ENCODE measurements at regions not wholly inside any gene's neighbourhood (a gene's known extent, or its start where the extent isn't known, plus 50 kb on each side); places are given as distances from the start of the nearest gene placed in this dataset.

DNA sequence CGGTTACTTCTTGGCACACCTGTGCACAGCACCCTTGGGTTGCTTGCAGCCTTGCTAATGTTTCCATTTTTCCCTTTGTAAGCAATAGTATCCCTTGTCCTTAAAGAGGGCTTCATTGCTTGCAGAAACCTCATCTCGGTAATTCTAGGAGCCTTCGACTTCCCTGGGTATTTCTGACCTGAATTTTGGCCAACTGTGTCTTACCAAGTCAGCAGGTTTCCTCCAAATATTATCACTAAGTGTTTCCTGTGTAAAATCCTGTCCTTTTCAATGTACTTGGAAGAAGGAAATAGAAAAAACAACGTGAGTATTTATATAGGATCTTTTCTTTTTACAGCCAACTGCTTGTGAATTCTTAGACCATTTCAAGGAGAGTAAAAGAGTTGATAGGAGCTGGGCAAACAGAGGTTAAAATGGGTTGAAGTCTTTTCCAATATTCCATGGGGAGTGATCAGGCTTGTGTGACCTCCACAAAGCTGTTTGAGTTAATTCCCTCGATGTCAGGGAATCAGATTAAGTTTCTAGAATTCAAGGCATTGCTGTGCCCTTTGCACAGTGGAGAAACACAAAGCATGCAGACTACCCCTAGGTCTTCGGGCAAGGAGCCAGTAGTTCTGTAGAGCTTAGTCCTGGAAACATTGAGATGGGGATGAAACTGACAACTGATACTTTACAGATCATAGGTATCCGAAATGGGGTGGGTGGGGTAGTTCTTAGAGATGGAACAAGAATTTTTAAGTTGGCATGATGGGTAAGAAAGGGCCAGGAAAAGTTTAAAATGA, 209.9 kb downstream of the CPE start:
- TF ChIP-seq TEAD4 (CRISPR knock-in tag; IDR thresholded peaks at IDR 0.05) (no peak), JAZF1 (CRISPR knock-in tag; IDR thresholded peaks at IDR 0.05) (no peak)
- peaks cover 9% of the 10 kb centered on the region; the same call in 1 of the 2 replicates for H3K4me1 Mint-ChIP-seq
- no peaks in the 10 kb centered on the region; the same call in 1 of the 2 replicates for H3K27me3 Mint-ChIP-seq (ENCODE audit: low read depth)
- H3K9me3 Mint-ChIP-seq: peaks cover 9% of the 10 kb centered on the region
- no peak overlapping the region for H3K4me3 Mint-ChIP-seq
- ChIA-PET POLR2A (no interaction called here), CTCF (no interaction called here)
- H3K36me3 Mint-ChIP-seq: no peaks in the 10 kb centered on the region
- DNase-seq (ENCODE audit: low spot score) (no peak), ATAC-seq (no peak)
- no peak overlapping the region for H3K27ac Mint-ChIP-seq

DNA sequence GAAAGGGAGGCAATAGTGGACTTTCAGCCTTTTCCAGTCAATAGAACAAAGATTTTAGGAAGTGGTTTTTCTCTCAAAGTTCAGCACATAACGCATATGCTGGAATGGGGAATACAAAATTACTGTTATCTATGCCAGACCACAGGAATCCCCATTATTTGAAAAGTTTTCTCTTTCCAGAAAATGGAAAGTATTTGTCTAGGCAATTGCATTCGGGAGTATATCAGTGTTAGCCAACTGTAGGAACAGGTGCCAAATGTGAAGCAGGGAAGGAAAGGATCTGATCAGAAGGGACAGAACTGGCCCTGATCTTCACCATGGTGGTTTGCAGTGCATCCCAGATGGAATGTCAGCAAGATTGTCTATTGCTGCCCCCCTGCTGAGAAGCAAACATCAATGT, 213.6 kb downstream of the CPE start:
- H3K9me3 Mint-ChIP-seq: peaks cover 9% of the 10 kb centered on the region
- DNase-seq (ENCODE audit: low spot score) (no peak), ATAC-seq (no peak)
- no peak overlapping the region for H3K27ac Mint-ChIP-seq
- H3K4me1 Mint-ChIP-seq: peaks cover 9% of the 10 kb centered on the region; the same call in 1 of the 2 replicates
- POLR2A ChIA-PET: no interaction called here
- H3K4me3 Mint-ChIP-seq: no peak overlapping the region
- CTCF ChIA-PET: no interaction called here
- no peaks in the 10 kb centered on the region for H3K36me3 Mint-ChIP-seq
- TF ChIP-seq NR1H2 (CRISPR knock-in tag; IDR thresholded peaks at IDR 0.05): no peak
- TF ChIP-seq TCF7 (CRISPR knock-in tag; IDR thresholded peaks at IDR 0.05; ENCODE audit: low read depth): no peak
- TF ChIP-seq OVOL2 (CRISPR knock-in tag; IDR thresholded peaks at IDR 0.05; ENCODE audit: borderline replicate concordance): no peak
- TF ChIP-seq JUN (CRISPR knock-in tag; IDR thresholded peaks at IDR 0.05): no peak
- no peak for TF ChIP-seq SMAD3 (CRISPR knock-in tag; IDR thresholded peaks at IDR 0.05; ENCODE audit: borderline replicate concordance)
- TF ChIP-seq ERG (CRISPR knock-in tag; IDR thresholded peaks at IDR 0.05): no peak
- no peak for TF ChIP-seq MXD4 (CRISPR knock-in tag; IDR thresholded peaks at IDR 0.05; ENCODE audit: borderline replicate concordance)
- TF ChIP-seq ESRRA (CRISPR knock-in tag; IDR thresholded peaks at IDR 0.05; ENCODE audit: borderline replicate concordance): no peak
- TF ChIP-seq, protein P1, sequence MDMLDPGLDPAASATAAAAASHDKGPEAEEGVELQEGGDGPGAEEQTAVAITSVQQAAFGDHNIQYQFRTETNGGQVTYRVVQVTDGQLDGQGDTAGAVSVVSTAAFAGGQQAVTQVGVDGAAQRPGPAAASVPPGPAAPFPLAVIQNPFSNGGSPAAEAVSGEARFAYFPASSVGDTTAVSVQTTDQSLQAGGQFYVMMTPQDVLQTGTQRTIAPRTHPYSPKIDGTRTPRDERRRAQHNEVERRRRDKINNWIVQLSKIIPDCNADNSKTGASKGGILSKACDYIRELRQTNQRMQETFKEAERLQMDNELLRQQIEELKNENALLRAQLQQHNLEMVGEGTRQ (CRISPR knock-in tag; IDR thresholded peaks at IDR 0.05): no peak
- no peak for TF ChIP-seq SP1 (CRISPR knock-in tag; conservative IDR thresholded peaks at IDR 0.05)
- no peak for TF ChIP-seq FOXK1 (CRISPR knock-in tag; IDR thresholded peaks at IDR 0.05)
- H3K27me3 Mint-ChIP-seq (ENCODE audit: low read depth): no peaks in the 10 kb centered on the region; the same call in 1 of the 2 replicates

DNA sequence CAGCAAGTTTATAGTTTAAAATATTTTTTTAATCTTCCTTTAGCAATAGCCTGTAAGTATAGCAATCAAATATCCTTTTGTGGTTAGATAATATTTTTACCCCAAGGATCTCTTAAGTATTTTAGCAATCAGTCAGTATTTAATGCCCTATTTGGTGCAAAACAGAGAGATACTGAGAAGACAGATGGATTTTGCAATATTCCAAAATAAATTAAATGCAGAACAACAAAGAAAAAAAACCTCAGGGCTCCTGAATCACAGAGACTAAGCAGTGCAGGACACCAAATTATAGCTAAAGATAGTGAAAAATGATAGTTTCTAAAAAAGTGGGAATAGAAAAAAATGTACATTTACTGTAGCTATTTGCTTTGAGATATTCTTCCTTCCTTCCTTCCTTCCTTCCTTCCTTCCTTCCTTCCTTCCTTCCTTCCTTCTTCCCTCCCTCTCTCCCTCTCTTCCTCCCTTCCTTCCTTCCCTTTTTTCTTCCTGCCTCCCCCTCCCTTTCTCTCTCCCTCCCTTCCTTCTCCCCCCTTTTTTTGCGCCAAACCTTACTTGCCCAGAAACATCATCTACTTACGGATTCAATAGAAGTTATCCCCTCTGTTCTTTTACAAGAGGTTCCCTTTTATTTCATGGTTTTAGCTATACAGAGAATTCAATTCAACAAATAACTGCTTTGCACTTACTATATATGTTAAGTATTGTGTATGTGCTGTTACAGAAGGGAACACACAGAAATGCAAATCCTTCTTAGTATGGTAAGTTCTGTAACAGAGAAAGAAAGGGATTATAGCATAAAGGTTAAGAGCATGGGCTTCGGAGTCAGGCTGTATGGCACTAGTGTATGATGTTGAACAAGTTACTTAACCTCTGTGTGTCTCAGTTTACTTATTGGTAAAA, 219.0 kb downstream of the CPE start:
- POLR2A ChIA-PET: no interaction called here
- ATAC-seq (no peak), DNase-seq (ENCODE audit: low spot score) (no peak)
- no peak overlapping the region for H3K27ac Mint-ChIP-seq
- H3K4me3 Mint-ChIP-seq: no peak overlapping the region
- no peaks in the 10 kb centered on the region for H3K4me1 Mint-ChIP-seq
- no peaks in the 10 kb centered on the region for H3K9me3 Mint-ChIP-seq
- H3K27me3 Mint-ChIP-seq (ENCODE audit: low read depth): no peaks in the 10 kb centered on the region
- no peaks in the 10 kb centered on the region for H3K36me3 Mint-ChIP-seq
- CTCF ChIA-PET: no interaction called here
- TF ChIP-seq KAT7 (CRISPR knock-in tag; IDR thresholded peaks at IDR 0.05; ENCODE audit: borderline replicate concordance) (no peak), NFYB (CRISPR knock-in tag; conservative IDR thresholded peaks at IDR 0.05; ENCODE audit: low read depth) (no peak), ERG (CRISPR knock-in tag; IDR thresholded peaks at IDR 0.05) (no peak), TEAD4 (CRISPR knock-in tag; IDR thresholded peaks at IDR 0.05) (no peak), TCF7 (CRISPR knock-in tag; IDR thresholded peaks at IDR 0.05; ENCODE audit: low read depth) (no peak), SMAD3 (CRISPR knock-in tag; IDR thresholded peaks at IDR 0.05; ENCODE audit: borderline replicate concordance) (no peak), MLX (CRISPR knock-in tag; IDR thresholded peaks at IDR 0.05) (no peak), ZNF671 (CRISPR knock-in tag; IDR thresholded peaks at IDR 0.05) (no peak), TEAD1 (CRISPR knock-in tag; IDR thresholded peaks at IDR 0.05) (no peak), MYBL2 (CRISPR knock-in tag; IDR thresholded peaks at IDR 0.05) (no peak), CREM (CRISPR knock-in tag; IDR thresholded peaks at IDR 0.05) (no peak)
- TF ChIP-seq, protein P2, sequence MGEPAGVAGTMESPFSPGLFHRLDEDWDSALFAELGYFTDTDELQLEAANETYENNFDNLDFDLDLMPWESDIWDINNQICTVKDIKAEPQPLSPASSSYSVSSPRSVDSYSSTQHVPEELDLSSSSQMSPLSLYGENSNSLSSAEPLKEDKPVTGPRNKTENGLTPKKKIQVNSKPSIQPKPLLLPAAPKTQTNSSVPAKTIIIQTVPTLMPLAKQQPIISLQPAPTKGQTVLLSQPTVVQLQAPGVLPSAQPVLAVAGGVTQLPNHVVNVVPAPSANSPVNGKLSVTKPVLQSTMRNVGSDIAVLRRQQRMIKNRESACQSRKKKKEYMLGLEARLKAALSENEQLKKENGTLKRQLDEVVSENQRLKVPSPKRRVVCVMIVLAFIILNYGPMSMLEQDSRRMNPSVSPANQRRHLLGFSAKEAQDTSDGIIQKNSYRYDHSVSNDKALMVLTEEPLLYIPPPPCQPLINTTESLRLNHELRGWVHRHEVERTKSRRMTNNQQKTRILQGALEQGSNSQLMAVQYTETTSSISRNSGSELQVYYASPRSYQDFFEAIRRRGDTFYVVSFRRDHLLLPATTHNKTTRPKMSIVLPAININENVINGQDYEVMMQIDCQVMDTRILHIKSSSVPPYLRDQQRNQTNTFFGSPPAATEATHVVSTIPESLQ (CRISPR knock-in tag; IDR thresholded peaks at IDR 0.05): no peak
- TF ChIP-seq, protein P3, sequence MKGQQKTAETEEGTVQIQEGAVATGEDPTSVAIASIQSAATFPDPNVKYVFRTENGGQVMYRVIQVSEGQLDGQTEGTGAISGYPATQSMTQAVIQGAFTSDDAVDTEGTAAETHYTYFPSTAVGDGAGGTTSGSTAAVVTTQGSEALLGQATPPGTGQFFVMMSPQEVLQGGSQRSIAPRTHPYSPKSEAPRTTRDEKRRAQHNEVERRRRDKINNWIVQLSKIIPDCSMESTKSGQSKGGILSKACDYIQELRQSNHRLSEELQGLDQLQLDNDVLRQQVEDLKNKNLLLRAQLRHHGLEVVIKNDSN (CRISPR knock-in tag; IDR thresholded peaks at IDR 0.05): no peak

Measured in WTC11 (cell line).